ENCODE measurements at regions not wholly inside any gene's neighbourhood (a gene's known extent, or its start where the extent isn't known, plus 50 kb on each side); places are given as distances from the start of the nearest gene placed in this dataset.

DNA sequence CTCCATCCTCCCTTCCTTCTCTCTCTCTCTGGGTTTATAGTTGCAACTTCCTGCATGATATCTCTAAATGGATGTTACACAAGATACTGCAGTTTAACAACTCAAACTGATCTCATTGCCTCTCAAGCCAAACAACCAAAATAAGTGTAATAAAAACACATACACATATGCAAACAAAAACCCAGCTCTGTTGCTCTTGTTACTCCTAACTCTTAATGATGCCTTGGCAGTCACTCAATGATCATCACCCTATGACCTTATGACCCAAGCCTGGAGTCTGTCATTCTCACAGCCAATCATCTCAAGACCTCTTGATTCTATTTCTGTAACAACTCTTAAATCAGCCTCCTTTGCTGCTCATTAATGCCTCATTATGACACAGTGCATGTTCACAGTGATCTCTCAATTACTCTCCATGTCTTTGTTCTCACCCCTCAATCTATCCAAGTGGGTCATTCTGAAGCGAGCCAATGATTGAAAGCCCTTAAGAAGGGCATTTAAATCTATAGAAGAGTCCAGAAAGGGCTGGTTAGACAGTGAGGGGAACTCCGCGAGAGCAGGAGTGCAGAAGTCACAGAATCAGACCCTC is 210.9 kb downstream of the INHBA start:
- no peak for DNase-seq (ENCODE audit: low spot score)

DNA sequence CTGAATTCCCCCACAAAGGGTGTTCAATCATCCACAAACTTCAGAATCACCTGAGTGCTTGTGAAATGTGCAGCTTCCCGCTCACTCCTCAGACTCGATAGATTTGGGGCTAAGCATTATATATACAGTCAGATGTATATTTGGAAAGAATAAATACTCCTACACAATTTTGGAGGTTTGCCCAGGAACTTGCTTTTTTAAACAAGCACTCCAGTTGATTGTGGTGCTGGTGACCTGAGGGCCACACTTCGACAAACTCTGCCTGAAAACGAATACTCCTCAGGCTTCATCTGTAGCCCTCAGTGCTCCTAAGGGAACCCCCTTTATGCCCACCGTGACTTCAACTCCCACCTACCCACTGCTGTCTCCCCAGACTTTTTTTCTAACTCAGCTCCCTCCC is 211.6 kb downstream of the INHBA start:
- H3K4me3 ChIP-seq: no peak overlapping the region
- no peaks in the 10 kb centered on the region for H3K4me1 ChIP-seq (replicated peaks)
- WGBS: 47% methylated on average over 5 of the region's 5 CpGs
- no peak for TF ChIP-seq CTCF (IDR thresholded peaks at IDR 0.05)
- no peaks in the 10 kb centered on the region for H3K9me3 ChIP-seq
- no peaks in the 10 kb centered on the region for H3K27me3 ChIP-seq (replicated peaks; ENCODE audit: insufficient read depth)
- no peaks in the 10 kb centered on the region for H3K36me3 ChIP-seq
- intact Hi-C loops (cut with DNase I): no loop called here
- H3K27ac ChIP-seq: no peak overlapping the region
- no peak for DNase-seq (ENCODE audit: low spot score)

More for the DNA sequence above, 210.9 kb downstream of the INHBA start:
- no peaks in the 10 kb centered on the region for H3K9me3 ChIP-seq
- no peaks in the 10 kb centered on the region for H3K27me3 ChIP-seq (replicated peaks; ENCODE audit: insufficient read depth)
- intact Hi-C loops (cut with DNase I): no loop called here
- 74% methylated on average over 3 of the region's 3 CpGs for WGBS
- H3K4me3 ChIP-seq: no peak overlapping the region
- no peaks in the 10 kb centered on the region for H3K4me1 ChIP-seq (replicated peaks)
- H3K36me3 ChIP-seq: no peaks in the 10 kb centered on the region
- TF ChIP-seq CTCF (IDR thresholded peaks at IDR 0.05) (no peak), POLR2AphosphoS5 (IDR thresholded peaks at IDR 0.05) (no peak), POLR2A (IDR thresholded peaks at IDR 0.05) (no peak)
- no peak overlapping the region for H3K27ac ChIP-seq

- intact Hi-C loops (cut with DNase I): no loop called here
Measured at GRCh38 chr7:41489885-41490284, 213.0 kb downstream of the INHBA start.

GRCh38 chr7:41487229-41487940 is 215.5 kb downstream of the INHBA start:
- intact Hi-C loops (cut with DNase I): no loop called here
- Histone ChIP-seq H3K4me1 (replicated peaks) (no peaks in the 10 kb centered on the region), H3K36me3 (no peaks in the 10 kb centered on the region), H3K27me3 (replicated peaks; ENCODE audit: insufficient read depth) (no peaks in the 10 kb centered on the region), H3K4me3 (no peak overlapping the region), H3K9me3 (no peaks in the 10 kb centered on the region), H3K27ac (no peak overlapping the region)
- TF ChIP-seq POLR2A (IDR thresholded peaks at IDR 0.05) (no peak), CTCF (IDR thresholded peaks at IDR 0.05) (no peak), POLR2AphosphoS5 (IDR thresholded peaks at IDR 0.05) (no peak)
- DNase-seq (ENCODE audit: low spot score): no peak
- WGBS: 81% methylated on average over 7 of the region's 7 CpGs

More at GRCh38 chr7:41489885-41490284, 213.0 kb downstream of the INHBA start:
- TF ChIP-seq POLR2A (IDR thresholded peaks at IDR 0.05) (no peak), CTCF (IDR thresholded peaks at IDR 0.05) (no peak), POLR2AphosphoS5 (IDR thresholded peaks at IDR 0.05) (no peak)
- H3K9me3 ChIP-seq: no peaks in the 10 kb centered on the region
- H3K27me3 ChIP-seq (replicated peaks; ENCODE audit: insufficient read depth): no peaks in the 10 kb centered on the region
- H3K27ac ChIP-seq: no peak overlapping the region
- DNase-seq (ENCODE audit: low spot score): no peak
- 84% methylated on average over 2 of the region's 2 CpGs for WGBS
- H3K4me3 ChIP-seq: no peak overlapping the region
- H3K36me3 ChIP-seq: no peaks in the 10 kb centered on the region
- no peaks in the 10 kb centered on the region for H3K4me1 ChIP-seq (replicated peaks)

DNA sequence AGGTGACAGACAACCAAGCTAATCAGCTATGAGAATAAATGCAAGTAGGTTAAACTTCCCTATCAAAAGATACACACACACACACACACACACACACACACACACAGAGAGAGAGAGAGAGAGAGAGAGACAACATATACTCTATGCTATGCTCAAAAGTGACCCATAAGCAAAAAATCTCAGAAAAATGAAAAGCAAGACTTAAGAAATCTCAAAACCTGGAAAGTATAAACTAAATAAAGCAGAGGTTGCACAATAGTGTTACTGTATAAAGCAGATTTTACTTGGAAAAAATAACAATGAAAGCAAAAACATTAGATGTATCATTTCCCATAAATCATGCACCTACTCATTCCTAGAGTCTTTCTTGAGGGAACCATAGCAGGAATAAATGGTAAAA is 221.5 kb downstream of the INHBA start:
- no peaks in the 10 kb centered on the region for H3K9me3 ChIP-seq
- H3K4me1 ChIP-seq (replicated peaks): no peaks in the 10 kb centered on the region
- no peak overlapping the region for H3K27ac ChIP-seq
- H3K4me3 ChIP-seq: no peak overlapping the region
- TF ChIP-seq CTCF (IDR thresholded peaks at IDR 0.05) (no peak), POLR2A (IDR thresholded peaks at IDR 0.05) (no peak), POLR2AphosphoS5 (IDR thresholded peaks at IDR 0.05) (no peak)
- no peaks in the 10 kb centered on the region for H3K27me3 ChIP-seq (replicated peaks; ENCODE audit: insufficient read depth)
- intact Hi-C loops (cut with DNase I): no loop called here
- no peaks in the 10 kb centered on the region for H3K36me3 ChIP-seq
- no peak for DNase-seq (ENCODE audit: low spot score)
